ENCODE measurements at regions not wholly inside any gene's neighbourhood (a gene's known extent, or its start where the extent isn't known, plus 50 kb on each side); places are given as distances from the start of the nearest gene placed in this dataset.

- TF ChIP-seq CTCF (IDR thresholded peaks at IDR 0.05) = no peak
- no peak for TF ChIP-seq MXI1 (IDR thresholded peaks at IDR 0.05; ENCODE audit: low read depth, low read length)
- TF ChIP-seq RXRA (IDR thresholded peaks at IDR 0.05; ENCODE audit: borderline replicate concordance, low read depth) = no peak
- no peak for TF ChIP-seq RAD21 (IDR thresholded peaks at IDR 0.05; ENCODE audit: low read length)
- TF ChIP-seq YY1 (IDR thresholded peaks at IDR 0.05; ENCODE audit: low read depth) = no peak
- no peak for TF ChIP-seq RFX5 (IDR thresholded peaks at IDR 0.05; ENCODE audit: low read length)
- no peak for TF ChIP-seq TAF1 (IDR thresholded peaks at IDR 0.05; ENCODE audit: borderline replicate concordance, low read depth, low read length)
- no peak for TF ChIP-seq FOXJ3 (CRISPR knock-in tag; IDR thresholded peaks at IDR 0.05)
Observed at GRCh38 chr5:54885636-54886035, 99.8 kb downstream of the ESM1 start.

All from SK-N-SH (cell line).